GM18520 (cell line): ENCODE measurements at regions not wholly inside any gene's neighbourhood (a gene's known extent, or its start where the extent isn't known, plus 50 kb on each side); places are given as distances from the start of the nearest gene placed in this dataset.

Experiments
- ATAC-seq: cut with Tn5 transposase; IDR thresholded peaks from one replicate; pipeline ENCODE4 v1.9.1; 2021; ENCODE audit not compliant: unreplicated experiment

GRCh38 chr17:77494664-77495435 is 354.1 kb downstream of the SEC14L1 start:
- no peak for ATAC-seq

GRCh38 chr17:77495575-77495974 is 354.8 kb downstream of the SEC14L1 start:
- ATAC-seq: no peak

GRCh38 chr17:77496401-77496801 is 355.6 kb downstream of the SEC14L1 start:
- no peak for ATAC-seq

GRCh38 chr17:77496831-77497577 is 356.2 kb downstream of the SEC14L1 start:
- no peak for ATAC-seq

- no peak for ATAC-seq
Observed at GRCh38 chr17:77497578-77497934, 356.8 kb downstream of the SEC14L1 start.

- no peak for ATAC-seq
Observed at GRCh38 chr17:77498091-77498741, 357.4 kb downstream of the SEC14L1 start.

GRCh38 chr17:77498791-77499698 is 358.3 kb downstream of the SEC14L1 start:
- ATAC-seq: no peak

- no peak for ATAC-seq
Observed at GRCh38 chr17:77499699-77500435, 359.1 kb downstream of the SEC14L1 start.

GRCh38 chr17:77501101-77501566 is 360.4 kb downstream of the SEC14L1 start:
- no peak for ATAC-seq

- ATAC-seq: no peak
Observed at GRCh38 chr17:77501751-77502625, 361.2 kb downstream of the SEC14L1 start.

GRCh38 chr17:77502626-77503292 is 362.0 kb downstream of the SEC14L1 start:
- no peak for ATAC-seq

GRCh38 chr17:77503293-77503655 is 362.5 kb downstream of the SEC14L1 start:
- no peak for ATAC-seq

GRCh38 chr17:77503916-77504651 is 363.3 kb downstream of the SEC14L1 start:
- ATAC-seq: no peak

- no peak for ATAC-seq
Observed at GRCh38 chr17:77504652-77505155, 363.9 kb downstream of the SEC14L1 start.

- no peak for ATAC-seq
Observed at GRCh38 chr17:77505181-77505639, 364.4 kb downstream of the SEC14L1 start.

GRCh38 chr17:77506371-77506991 is 365.7 kb downstream of the SEC14L1 start:
- no peak for ATAC-seq
